Adrenal gland (tissue), 9 donors: ENCODE measurements at regions not wholly inside any gene's neighbourhood (a gene's known extent, or its start where the extent isn't known, plus 50 kb on each side); places are given as distances from the start of the nearest gene placed in this dataset.

Source experiments
- DNase-seq, 7 donors: peaks; one replicate each; pipeline ENCODE4 v3.0.0-alpha.2; 2019 to 2020
- H3K27ac ChIP-seq, 5 donors: fragments of 200-600 bp; sonication (generic) in 4 of 5; 1 replicate in 3 of 5; 2 replicates in 2 of 5; pipeline versions ENCODE4 v1.5.1 to v1.8.0; 2016 to 2020; ENCODE audit warnings: mild to moderate bottlenecking in 1 of 5
- H3K27me3 ChIP-seq: fragments of 200-600 bp; 2 replicates; pipeline ENCODE4 v1.8.0; 2021
- H3K36me3 ChIP-seq, 2 donors: fragments of 200-600 bp; replicated peaks in 1 of 2; 1 replicate in 1 of 2; 2 replicates in 1 of 2; pipeline versions ENCODE4 v1.5.1 to v1.8.0; 2018 to 2022
- H3K4me1 ChIP-seq, 2 donors: fragments of 200-600 bp; replicated peaks in 1 of 2; 1 replicate in 1 of 2; 2 replicates in 1 of 2; pipeline versions ENCODE4 v1.5.1 to v1.8.0; 2018 to 2021
- H3K4me3 ChIP-seq, 4 donors: fragments of 200-600 bp; sonication (generic) in 3 of 4; one replicate each; pipeline ENCODE4 v1.5.1; 2016 to 2018
- H3K9me3 ChIP-seq, 3 donors: fragments of 200-600 bp; sonication (generic) in 1 of 3; replicated peaks in 1 of 3; 1 replicate in 2 of 3; 2 replicates in 1 of 3; pipeline versions ENCODE4 v1.5.1 to v1.8.0; 2016 to 2021
- POLR2A ChIP-seq, 2 donors: fragments of 450-650 bp; IDR thresholded peaks; one replicate each; pipeline ENCODE4 v1.6.1; 2017; ENCODE audit warnings: antibody characterized with exemption in 2 of 2, mild to moderate bottlenecking in 2 of 2, moderate library complexity in 1 of 2
- WGBS, 4 donors: extraction: QIAGEN DNeasy Blood & Tissue Kit in 2 of 4; methylation state at CpG; one replicate each; pipeline versions ENCODE4 v1.1.5 to v1.1.7; 2013 to 2017; 5-methylcytosine and 5-hydroxymethylcytosine counted together
- intact Hi-C, 2 donors: fragments of 100-400 bp; cut with DNase I; formaldehyde crosslinking; loops; one replicate each; pipeline versions ENCODE4 v1.14.1 to v1.15.0; 2022 to 2023
- TF ChIP-seq, protein P1 (sequence below), 6 experiments: fragments of 450-650 bp in 4 of 6; fragments of 200-600 bp in 2 of 6; sonication (generic) in 1 of 6; IDR thresholded peaks; 1 replicate in 5 of 6; 2 replicates in 1 of 6; pipeline versions ENCODE4 v1.5.1 to v1.8.0; 2016 to 2021; ENCODE audit warnings: antibody characterized with exemption in 6 of 6, mild to moderate bottlenecking in 2 of 6, moderate library complexity in 1 of 6
- donor health status: healthy with polysubstance abuse.
- donor health status: Bipolar disorder and iron deficiency.
- donor health status: DM: yes; HTN: yes; CAD: no.
- donor health status: DM: no; HTN: no; CAD: no.
- donor health status: DM: no; HTN: no; CAD: no.

GRCh38 chr3:146839727-146840375 lies 234.7 kb upstream of the PLSCR5 start:
- no peak overlapping the region for H3K27ac ChIP-seq
- no peaks in the 10 kb centered on the region for H3K36me3 ChIP-seq
- H3K4me1 ChIP-seq, result no peaks in the 10 kb centered on the region
- 49 to 63% (median 57%) methylated on average over 3 of the region's 3 CpGs for WGBS, 4 donors
- H3K4me3 ChIP-seq, result no peak overlapping the region
- H3K9me3 ChIP-seq, result no peaks in the 10 kb centered on the region
- TF ChIP-seq, protein P1, sequence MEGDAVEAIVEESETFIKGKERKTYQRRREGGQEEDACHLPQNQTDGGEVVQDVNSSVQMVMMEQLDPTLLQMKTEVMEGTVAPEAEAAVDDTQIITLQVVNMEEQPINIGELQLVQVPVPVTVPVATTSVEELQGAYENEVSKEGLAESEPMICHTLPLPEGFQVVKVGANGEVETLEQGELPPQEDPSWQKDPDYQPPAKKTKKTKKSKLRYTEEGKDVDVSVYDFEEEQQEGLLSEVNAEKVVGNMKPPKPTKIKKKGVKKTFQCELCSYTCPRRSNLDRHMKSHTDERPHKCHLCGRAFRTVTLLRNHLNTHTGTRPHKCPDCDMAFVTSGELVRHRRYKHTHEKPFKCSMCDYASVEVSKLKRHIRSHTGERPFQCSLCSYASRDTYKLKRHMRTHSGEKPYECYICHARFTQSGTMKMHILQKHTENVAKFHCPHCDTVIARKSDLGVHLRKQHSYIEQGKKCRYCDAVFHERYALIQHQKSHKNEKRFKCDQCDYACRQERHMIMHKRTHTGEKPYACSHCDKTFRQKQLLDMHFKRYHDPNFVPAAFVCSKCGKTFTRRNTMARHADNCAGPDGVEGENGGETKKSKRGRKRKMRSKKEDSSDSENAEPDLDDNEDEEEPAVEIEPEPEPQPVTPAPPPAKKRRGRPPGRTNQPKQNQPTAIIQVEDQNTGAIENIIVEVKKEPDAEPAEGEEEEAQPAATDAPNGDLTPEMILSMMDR (IDR thresholded peaks at IDR 0.05), result no peak
- TF ChIP-seq POLR2A (IDR thresholded peaks at IDR 0.05), result no peak
- no peaks in the 10 kb centered on the region for H3K27me3 ChIP-seq
- intact Hi-C loops, result no loop called here
- no peak for DNase-seq

DNA sequence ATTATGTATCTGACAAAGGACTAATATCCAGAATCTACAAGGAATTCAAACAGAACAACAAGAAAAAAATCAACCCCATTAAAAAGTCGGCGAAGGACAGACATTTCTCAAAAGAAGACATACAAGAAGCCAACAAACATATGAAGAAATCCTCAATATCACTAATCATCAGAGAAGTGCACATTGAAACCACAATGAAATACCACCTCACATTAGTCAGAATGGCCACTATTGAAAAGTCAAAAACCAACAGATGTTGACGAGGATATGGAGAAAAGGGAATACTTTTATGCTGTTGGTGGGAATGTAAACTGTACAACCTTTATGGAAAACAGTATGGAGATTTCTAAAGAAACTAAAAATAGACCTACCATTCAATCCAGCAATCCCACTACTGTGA lies 233.1 kb upstream of the PLSCR5 start:
- Histone ChIP-seq H3K9me3 (no peaks in the 10 kb centered on the region), H3K27me3 (no peaks in the 10 kb centered on the region), H3K27ac (no peak overlapping the region), H3K36me3 (no peaks in the 10 kb centered on the region), H3K4me3 (no peak overlapping the region), H3K4me1 (no peaks in the 10 kb centered on the region)
- 81 to 87% (median 82%) methylated on average over 3 of the region's 3 CpGs for WGBS, 4 donors
- intact Hi-C loops, result no loop called here
- TF ChIP-seq POLR2A (IDR thresholded peaks at IDR 0.05), result no peak
- TF ChIP-seq, protein P1 (IDR thresholded peaks at IDR 0.05), result no peak
- DNase-seq, result no peak

- TF ChIP-seq, protein P1 (IDR thresholded peaks at IDR 0.05), result no peak
- TF ChIP-seq POLR2A (IDR thresholded peaks at IDR 0.05), result no peak
- no peaks in the 10 kb centered on the region for H3K36me3 ChIP-seq
- H3K27ac ChIP-seq, result no peak overlapping the region
- H3K4me1 ChIP-seq, result no peaks in the 10 kb centered on the region
- intact Hi-C loops, result no loop called here
- no peaks in the 10 kb centered on the region for H3K27me3 ChIP-seq
- no peak for DNase-seq
- H3K4me3 ChIP-seq, result no peak overlapping the region
- no peaks in the 10 kb centered on the region for H3K9me3 ChIP-seq
These were observed 229.8 kb upstream of the PLSCR5 start for GRCh38 chr3:146834917-146835316.

DNA sequence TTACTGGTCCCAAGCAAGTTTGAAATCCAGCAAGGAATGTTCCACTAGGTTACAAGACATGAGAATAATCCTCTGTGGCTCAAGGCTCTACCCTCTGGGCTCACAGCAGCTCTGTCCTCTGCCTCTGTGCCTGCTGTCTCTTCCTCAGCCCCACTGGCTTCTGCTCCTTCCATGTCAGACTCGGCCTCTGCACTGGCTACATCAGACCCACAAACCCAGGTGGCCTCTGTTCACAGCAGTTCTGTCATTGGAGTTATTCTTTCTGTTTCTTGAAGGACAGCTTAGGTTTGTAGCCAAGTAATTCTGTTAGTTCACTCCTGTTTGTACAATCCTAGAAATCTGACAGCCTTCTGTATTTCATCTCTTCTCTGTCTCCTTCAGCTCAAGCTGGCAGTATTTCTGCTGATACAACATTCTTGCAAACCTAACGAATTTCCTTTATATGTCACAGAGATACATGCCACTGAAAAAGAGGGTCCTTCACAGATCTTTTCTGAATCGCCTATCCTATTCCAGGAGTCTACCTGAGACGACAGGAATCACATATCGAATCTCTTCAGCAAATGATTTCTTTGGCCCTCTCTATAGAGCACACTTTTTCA lies 227.8 kb upstream of the PLSCR5 start:
- Histone ChIP-seq H3K4me3 (no peak overlapping the region), H3K27me3 (no peaks in the 10 kb centered on the region), H3K27ac (no peak overlapping the region), H3K9me3 (no peaks in the 10 kb centered on the region), H3K4me1 (no peaks in the 10 kb centered on the region), H3K36me3 (no peaks in the 10 kb centered on the region)
- intact Hi-C loops, result no loop called here
- no peak for DNase-seq
- TF ChIP-seq, protein P1 (IDR thresholded peaks at IDR 0.05), result no peak
- no peak for TF ChIP-seq POLR2A (IDR thresholded peaks at IDR 0.05)
- WGBS, 4 donors, result 58 to 65% (median 61%) methylated on average over 5 of the region's 5 CpGs
